ENCODE measurements at regions not wholly inside any gene's neighbourhood (a gene's known extent, or its start where the extent isn't known, plus 50 kb on each side); places are given as distances from the start of the nearest gene placed in this dataset.

DNA sequence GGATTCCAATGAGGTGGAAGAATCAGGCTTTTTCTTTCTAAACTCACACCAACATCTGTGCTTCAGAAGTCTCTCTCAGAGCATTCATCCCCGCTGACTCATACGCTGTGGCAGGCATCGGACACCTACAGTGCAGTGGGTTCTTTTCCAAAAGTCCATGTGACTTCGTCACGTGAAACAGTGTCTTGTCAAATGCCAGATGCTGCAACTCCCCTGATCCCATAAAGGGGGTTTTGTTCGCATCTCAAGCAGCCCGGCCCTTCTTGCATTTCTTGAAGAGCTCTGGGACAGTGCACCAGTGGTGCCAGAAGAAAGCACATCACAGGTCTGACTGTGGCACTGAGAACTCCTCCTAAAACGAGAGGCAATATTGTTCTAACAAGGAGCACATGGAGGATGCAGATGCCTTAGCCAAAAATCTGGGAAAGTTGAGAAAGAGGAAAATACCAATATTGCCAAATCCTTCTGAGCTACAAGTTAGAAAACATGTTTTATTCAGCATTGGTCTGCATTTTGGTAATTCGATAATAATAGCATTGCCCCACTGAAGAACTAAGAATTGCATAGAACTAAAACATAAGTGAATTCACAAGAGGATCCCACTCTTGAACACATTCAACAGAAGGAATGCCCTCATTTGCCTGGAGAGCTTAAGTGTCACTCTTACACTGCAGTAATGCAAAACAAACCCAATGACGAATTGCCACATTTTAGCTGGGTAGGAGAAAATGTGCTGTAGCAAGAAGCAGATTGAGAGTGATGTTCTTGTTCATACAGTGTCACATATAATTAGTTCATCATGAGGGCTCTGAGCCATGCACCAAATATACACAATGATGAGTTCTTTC, 204.4 kb downstream of the CXCL12 start:
- Mint-ChIP-seq H3K27ac (no peak overlapping the region), H3K36me3 (no peaks in the 10 kb centered on the region), H3K27me3 (ENCODE audit: low read depth in 3 of 3) (peaks cover 0 to 3% (median 2%) of the 10 kb centered on the region in 3 donors), H3K9me3 (peaks cover 0 to 6% (median 0%) of the 10 kb centered on the region in 7 donors), H3K4me3 (no peak overlapping the region), H3K4me1 (no peaks in the 10 kb centered on the region)
- Histone ChIP-seq H3K27ac (ENCODE audit: low read depth in 1 of 2, low read length in 2 of 2) (no peak overlapping the region), H3K4me2 (replicated peaks; ENCODE audit: extremely low read depth, low read length, poor library complexity, severe bottlenecking) (no peak overlapping the region), H4K20me1 (ENCODE audit: insufficient read depth, low read length) (no peaks in the 10 kb centered on the region), H3K9ac (ENCODE audit: insufficient read depth, low read length, poor library complexity, severe bottlenecking) (no peak overlapping the region), H3K4me3 (replicated peaks in 1 of 3; ENCODE audit: low read depth in 2 of 3, low read length in 3 of 3) (no peak overlapping the region), H3K27me3 (ENCODE audit: control insufficient read depth in 2 of 2, insufficient read depth in 2 of 2, low read length in 2 of 2) (no peaks in the 10 kb centered on the region), H3K9me3 (replicated peaks in 1 of 2; ENCODE audit: control insufficient read depth in 1 of 2, insufficient read depth in 1 of 2, low read length in 2 of 2) (no peaks in the 10 kb centered on the region), H2AFZ (ENCODE audit: insufficient read depth, low read depth, low read length, poor library complexity, severe bottlenecking) (no peak overlapping the region), H3K4me1 (ENCODE audit: control insufficient read depth in 1 of 2, insufficient read depth in 2 of 2, low read length in 2 of 2) (no peaks in the 10 kb centered on the region), H3K36me3 (replicated peaks in 1 of 2; ENCODE audit: control insufficient read depth in 1 of 2, insufficient read depth in 2 of 2, low read length in 2 of 2) (no peaks in the 10 kb centered on the region), H3K79me2 (ENCODE audit: insufficient read depth, low read length) (no peaks in the 10 kb centered on the region)
- DNase-seq: no peak
- no peak for TF ChIP-seq CTCF (IDR thresholded peaks at IDR 0.05)
- intact Hi-C loops (cut with micrococcal nuclease): no loop called here
- 93% methylated on average over 8 of the region's 10 CpGs for WGBS (ENCODE audit: insufficient coverage)

GRCh38 chr10:44178856-44179255, 206.0 kb downstream of the CXCL12 start:
- Mint-ChIP-seq H3K9me3 (peaks cover 0 to 6% (median 0%) of the 10 kb centered on the region in 7 donors), H3K4me1 (no peaks in the 10 kb centered on the region), H3K36me3 (no peaks in the 10 kb centered on the region), H3K27ac (no peak overlapping the region), H3K4me3 (no peak overlapping the region), H3K27me3 (ENCODE audit: low read depth in 3 of 3) (peaks cover 0 to 6% (median 0%) of the 10 kb centered on the region in 3 donors)
- H3K27me3 ChIP-seq (ENCODE audit: control insufficient read depth in 2 of 2, insufficient read depth in 2 of 2, low read length in 2 of 2): no peaks in the 10 kb centered on the region
- H3K4me2 ChIP-seq (replicated peaks; ENCODE audit: extremely low read depth, low read length, poor library complexity, severe bottlenecking): no peak overlapping the region
- intact Hi-C loops (cut with micrococcal nuclease): no loop called here
- no peak for DNase-seq
- H4K20me1 ChIP-seq (ENCODE audit: insufficient read depth, low read length): no peaks in the 10 kb centered on the region
- H3K9ac ChIP-seq (ENCODE audit: insufficient read depth, low read length, poor library complexity, severe bottlenecking): no peak overlapping the region
- no peak overlapping the region for H2AFZ ChIP-seq (ENCODE audit: insufficient read depth, low read depth, low read length, poor library complexity, severe bottlenecking)
- H3K36me3 ChIP-seq (replicated peaks in 1 of 2; ENCODE audit: control insufficient read depth in 1 of 2, insufficient read depth in 2 of 2, low read length in 2 of 2): no peaks in the 10 kb centered on the region
- no peaks in the 10 kb centered on the region for H3K4me1 ChIP-seq (ENCODE audit: control insufficient read depth in 1 of 2, insufficient read depth in 2 of 2, low read length in 2 of 2)
- WGBS (ENCODE audit: insufficient coverage): no CpG with 5 or more reads among the region's 3 CpGs
- no peaks in the 10 kb centered on the region for H3K9me3 ChIP-seq (replicated peaks in 1 of 2; ENCODE audit: control insufficient read depth in 1 of 2, insufficient read depth in 1 of 2, low read length in 2 of 2)
- H3K4me3 ChIP-seq (replicated peaks in 1 of 3; ENCODE audit: low read depth in 2 of 3, low read length in 3 of 3): no peak overlapping the region
- no peaks in the 10 kb centered on the region for H3K79me2 ChIP-seq (ENCODE audit: insufficient read depth, low read length)
- TF ChIP-seq CTCF (IDR thresholded peaks at IDR 0.05): no peak
- H3K27ac ChIP-seq (ENCODE audit: low read depth in 1 of 2, low read length in 2 of 2): no peak overlapping the region
